K562 (cell line): ENCODE measurements at regions not wholly inside any gene's neighbourhood (a gene's known extent, or its start where the extent isn't known, plus 50 kb on each side); places are given as distances from the start of the nearest gene placed in this dataset.

Experiments
- ATAC-seq: fragments of 200-7000 bp; cut with Tn5 transposase; 3 replicates; pipeline ENCODE4 v1.9.1; 2020; ENCODE audit warnings: moderate library complexity
- BruUV-seq: library from RNA; stranded (reverse); fragments of 400-500 nt; replicated peaks from 2 replicates; lab custom pipeline; 2021; lab: Mats Ljungman, UMichigan
- CTCF ChIA-PET: fragments of 300-600 bp; formaldehyde crosslinking; extraction: SDS; loops from one replicate; lab custom pipeline; 2021; ENCODE audit warnings: low intra/inter-chr PET ratio; lab: Yijun Ruan, JAX
- POLR2A ChIA-PET: fragments of 300-600, 350-650 bp; sonication (Branson Sonifier 250); formaldehyde crosslinking; extraction: SDS; loops from one replicate; lab custom pipeline; 2021; ENCODE audit warnings: antibody characterized with exemption, inconsistent platforms; lab: Yijun Ruan, JAX
- DNase-seq, 4 experiments: peaks; one replicate each; pipeline versions ENCODE4 v3.0.0 to v3.0.0-alpha.2; 2011 to 2018; ENCODE audit warnings: low spot score in 3 of 4, mixed read lengths in 3 of 4; ENCODE audit errors: extremely low read depth in 1 of 4
- FAIRE-seq: peaks from 2 replicates; lab custom pipeline; 2011; peaks lifted over from hg19 to GRCh38; lab: Jason Lieb, UNC
- H2AFZ ChIP-seq: 2 replicates; pipeline ENCODE4 v1.6.0; 2011; ENCODE audit warnings: low read depth, low read length, control low read depth, inconsistent platforms
- H3K27ac ChIP-seq: fragments of 200-600 bp; 3 replicates; pipeline ENCODE4 v1.8.0; 2011; ENCODE audit warnings: low read depth, mild to moderate bottlenecking, control low read depth, inconsistent platforms, low read length, moderate library complexity, mixed read lengths; ENCODE audit errors: extremely low read depth
- H3K27me3 ChIP-seq, 2 experiments: fragments of 300-600 bp in 1 of 2; 2 replicates in 1 of 2; 3 replicates in 1 of 2; pipeline versions ENCODE4 v1.6.0 to v1.8.0; 2011; ENCODE audit warnings: inconsistent platforms in 2 of 2, low read length in 2 of 2, mild to moderate bottlenecking in 1 of 2, mixed read lengths in 1 of 2, moderate library complexity in 1 of 2; ENCODE audit not compliant: control insufficient read depth in 2 of 2, insufficient read depth in 2 of 2
- H3K36me3 ChIP-seq: fragments of 300-600 bp; 3 replicates; pipeline ENCODE4 v1.8.0; 2011; ENCODE audit warnings: mild to moderate bottlenecking, low read length, inconsistent platforms; ENCODE audit not compliant: control insufficient read depth, insufficient read depth
- H3K4me1 ChIP-seq, 2 experiments: fragments of 200-600 bp in 1 of 2; replicated peaks in 1 of 2; 2 replicates in 1 of 2; 3 replicates in 1 of 2; pipeline versions ENCODE4 v1.5.1 to v1.8.0; 2011; ENCODE audit warnings: inconsistent platforms in 2 of 2, low read length in 2 of 2, mild to moderate bottlenecking in 1 of 2, mixed read lengths in 1 of 2, moderate library complexity in 1 of 2; ENCODE audit not compliant: control insufficient read depth in 2 of 2, insufficient read depth in 2 of 2
- H3K4me2 ChIP-seq: 2 replicates; pipeline ENCODE4 v1.6.1; 2011; ENCODE audit warnings: low read length, control low read depth, inconsistent platforms, mixed read lengths; ENCODE audit not compliant: insufficient read depth
- H3K4me3 ChIP-seq: fragments of 200-600 bp; sonication (generic), shearing (Covaris generic); 2 replicates; pipeline ENCODE4 v1.5.1; 2016; ENCODE audit warnings: control low read depth, inconsistent platforms
- H3K79me2 ChIP-seq: fragments of 200-600 bp; 3 replicates; pipeline ENCODE4 v1.8.0; 2011; ENCODE audit warnings: low read length, inconsistent platforms; ENCODE audit not compliant: control insufficient read depth, insufficient read depth
- H3K9ac ChIP-seq, 2 experiments: 2 replicates each; pipeline versions ENCODE4 v1.6.0 to v1.6.1; 2011; ENCODE audit warnings: low read depth in 2 of 2, low read length in 2 of 2, control low read depth in 1 of 2, inconsistent platforms in 1 of 2, mild to moderate bottlenecking in 1 of 2, mixed read lengths in 1 of 2; ENCODE audit not compliant: insufficient read depth in 1 of 2
- H3K9me1 ChIP-seq: one replicate; pipeline ENCODE4 v1.6.0; 2011; ENCODE audit warnings: inconsistent platforms, mild to moderate bottlenecking, low read length, moderate library complexity; ENCODE audit not compliant: control insufficient read depth, insufficient read depth
- H3K9me3 ChIP-seq: replicated peaks from 2 replicates; pipeline ENCODE4 v1.5.1; 2011; ENCODE audit warnings: low read depth, low read length, inconsistent platforms; ENCODE audit not compliant: control insufficient read depth, insufficient read depth
- H4K20me1 ChIP-seq: replicated peaks from 2 replicates; pipeline ENCODE4 v1.6.1; 2011; ENCODE audit warnings: low read length, inconsistent platforms, mixed read lengths; ENCODE audit not compliant: control insufficient read depth, insufficient read depth
- BMI1 ChIP-seq: fragments of 150-350 bp; IDR thresholded peaks from 2 replicates; pipeline ENCODE4 v1.6.1; 2014; ENCODE audit warnings: low read length
- EP300 ChIP-seq: IDR thresholded peaks from 2 replicates; pipeline ENCODE4 v1.6.1; 2012; ENCODE audit warnings: low read length, improper control_type of control experiment
- ESRRA ChIP-seq: fragments of 450-650 bp; IDR thresholded peaks from 2 replicates; pipeline ENCODE4 v1.6.1; 2014; ENCODE audit warnings: low read depth, mild to moderate bottlenecking, moderate library complexity, borderline replicate concordance
- HDAC6 ChIP-seq: IDR thresholded peaks from 2 replicates; pipeline ENCODE4 v1.6.1; 2012; ENCODE audit warnings: low read depth, mild to moderate bottlenecking, control low read depth, inconsistent platforms, low read length, moderate library complexity
- HNRNPLL ChIP-seq: fragments of 200-400 bp; formaldehyde crosslinking; IDR thresholded peaks from 2 replicates; pipeline ENCODE4 v1.6.1; 2017; ENCODE audit warnings: low read length, low read depth, mild to moderate bottlenecking; ENCODE audit not compliant: poor library complexity, severe bottlenecking
- NFE2L1 ChIP-seq: fragments of 450-650 bp; IDR thresholded peaks from 2 replicates; pipeline ENCODE4 v1.6.1; 2016; ENCODE audit warnings: missing genetic modification characterization, low read depth, mild to moderate bottlenecking, missing compliant biosample characterization, moderate library complexity, borderline replicate concordance
- RBM34 ChIP-seq: fragments of 200-400 bp; formaldehyde crosslinking; IDR thresholded peaks from 2 replicates; pipeline ENCODE4 v1.6.1; 2018; ENCODE audit warnings: low read length, borderline replicate concordance; ENCODE audit not compliant: insufficient read depth
- RHOXF2B ChIP-seq: fragments of 250-450 bp; sonication (Bioruptor Pico); conservative IDR thresholded peaks from 2 replicates; pipeline ENCODE4 v1.5.1; 2021
- ZNF232 ChIP-seq: sonication (generic); formaldehyde crosslinking; IDR thresholded peaks from 2 replicates; pipeline ENCODE4 v1.8.0; 2022; ENCODE audit warnings: mild to moderate bottlenecking, missing genetic modification reagents
- WGBS: fragments of 100-300 bp; shearing (Covaris generic); methylation state at CpG from one replicate; pipeline ENCODE4 v1.1.6; 2016; ENCODE audit warnings: low coverage, mixed read lengths; ENCODE audit not compliant: insufficient coverage; ENCODE audit errors: missing lambda C conversion rate; 5-methylcytosine and 5-hydroxymethylcytosine counted together
- in situ Hi-C: fragments of 300-500 bp; cut with MboI; formaldehyde crosslinking; loops from 4 replicates; pipeline ENCODE4 v1.15.0; 2018; ENCODE audit warnings: inconsistent platforms, mixed read lengths
- intact Hi-C: fragments of 100-400 bp; cut with micrococcal nuclease; formaldehyde crosslinking; loops from 2 replicates; pipeline ENCODE4 v1.14.2; 2022
- TF ChIP-seq, protein P1 (sequence below): fragments of 450-650 bp; IDR thresholded peaks from 2 replicates; pipeline ENCODE4 v1.6.1; 2016; ENCODE audit warnings: low read depth

DNA sequence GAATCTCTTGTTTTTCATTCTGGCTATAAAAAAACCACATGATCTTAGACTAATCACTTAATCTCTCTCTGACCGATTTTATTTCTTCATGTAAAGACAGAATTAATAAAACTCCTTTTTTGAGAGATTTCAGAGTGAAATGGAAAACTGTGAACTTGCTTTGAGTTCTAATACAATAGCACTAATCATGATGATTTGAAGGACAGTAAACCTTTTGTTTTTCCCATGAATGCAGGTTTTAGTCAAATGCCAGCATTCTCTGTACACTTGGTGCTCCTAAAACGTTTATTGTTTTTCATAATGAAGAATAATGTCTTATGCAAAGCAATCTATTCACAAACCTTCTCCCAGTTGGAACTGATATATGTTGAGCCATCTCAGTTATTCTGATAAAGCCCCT lies 86.8 kb downstream of the SLC24A2 start:
- Histone ChIP-seq H3K4me1 (no peaks in the 10 kb centered on the region; a peak in 1 of 5 replicates), H4K20me1 (no peaks in the 10 kb centered on the region), H3K79me2 (no peaks in the 10 kb centered on the region), H3K4me3 (no peak overlapping the region), H2AFZ (no peak overlapping the region), H3K27ac (no peak overlapping the region), H3K9me3 (no peaks in the 10 kb centered on the region), H3K27me3 (no peaks in the 10 kb centered on the region), H3K9ac (no peak overlapping the region), H3K9me1 (no peaks in the 10 kb centered on the region), H3K36me3 (no peaks in the 10 kb centered on the region), H3K4me2 (no peak overlapping the region)
- in situ Hi-C loops (no loop called here), intact Hi-C loops (no loop called here)
- 8% methylated on average over 2 of the region's 2 CpGs for WGBS
- DNase-seq (no peak), ATAC-seq (no peak), FAIRE-seq (no peak)
- BruUV-seq, result no TSS peak
- ChIA-PET CTCF (no interaction called here), POLR2A (no interaction called here)
- TF ChIP-seq BMI1, result no peak
- TF ChIP-seq, protein P1, sequence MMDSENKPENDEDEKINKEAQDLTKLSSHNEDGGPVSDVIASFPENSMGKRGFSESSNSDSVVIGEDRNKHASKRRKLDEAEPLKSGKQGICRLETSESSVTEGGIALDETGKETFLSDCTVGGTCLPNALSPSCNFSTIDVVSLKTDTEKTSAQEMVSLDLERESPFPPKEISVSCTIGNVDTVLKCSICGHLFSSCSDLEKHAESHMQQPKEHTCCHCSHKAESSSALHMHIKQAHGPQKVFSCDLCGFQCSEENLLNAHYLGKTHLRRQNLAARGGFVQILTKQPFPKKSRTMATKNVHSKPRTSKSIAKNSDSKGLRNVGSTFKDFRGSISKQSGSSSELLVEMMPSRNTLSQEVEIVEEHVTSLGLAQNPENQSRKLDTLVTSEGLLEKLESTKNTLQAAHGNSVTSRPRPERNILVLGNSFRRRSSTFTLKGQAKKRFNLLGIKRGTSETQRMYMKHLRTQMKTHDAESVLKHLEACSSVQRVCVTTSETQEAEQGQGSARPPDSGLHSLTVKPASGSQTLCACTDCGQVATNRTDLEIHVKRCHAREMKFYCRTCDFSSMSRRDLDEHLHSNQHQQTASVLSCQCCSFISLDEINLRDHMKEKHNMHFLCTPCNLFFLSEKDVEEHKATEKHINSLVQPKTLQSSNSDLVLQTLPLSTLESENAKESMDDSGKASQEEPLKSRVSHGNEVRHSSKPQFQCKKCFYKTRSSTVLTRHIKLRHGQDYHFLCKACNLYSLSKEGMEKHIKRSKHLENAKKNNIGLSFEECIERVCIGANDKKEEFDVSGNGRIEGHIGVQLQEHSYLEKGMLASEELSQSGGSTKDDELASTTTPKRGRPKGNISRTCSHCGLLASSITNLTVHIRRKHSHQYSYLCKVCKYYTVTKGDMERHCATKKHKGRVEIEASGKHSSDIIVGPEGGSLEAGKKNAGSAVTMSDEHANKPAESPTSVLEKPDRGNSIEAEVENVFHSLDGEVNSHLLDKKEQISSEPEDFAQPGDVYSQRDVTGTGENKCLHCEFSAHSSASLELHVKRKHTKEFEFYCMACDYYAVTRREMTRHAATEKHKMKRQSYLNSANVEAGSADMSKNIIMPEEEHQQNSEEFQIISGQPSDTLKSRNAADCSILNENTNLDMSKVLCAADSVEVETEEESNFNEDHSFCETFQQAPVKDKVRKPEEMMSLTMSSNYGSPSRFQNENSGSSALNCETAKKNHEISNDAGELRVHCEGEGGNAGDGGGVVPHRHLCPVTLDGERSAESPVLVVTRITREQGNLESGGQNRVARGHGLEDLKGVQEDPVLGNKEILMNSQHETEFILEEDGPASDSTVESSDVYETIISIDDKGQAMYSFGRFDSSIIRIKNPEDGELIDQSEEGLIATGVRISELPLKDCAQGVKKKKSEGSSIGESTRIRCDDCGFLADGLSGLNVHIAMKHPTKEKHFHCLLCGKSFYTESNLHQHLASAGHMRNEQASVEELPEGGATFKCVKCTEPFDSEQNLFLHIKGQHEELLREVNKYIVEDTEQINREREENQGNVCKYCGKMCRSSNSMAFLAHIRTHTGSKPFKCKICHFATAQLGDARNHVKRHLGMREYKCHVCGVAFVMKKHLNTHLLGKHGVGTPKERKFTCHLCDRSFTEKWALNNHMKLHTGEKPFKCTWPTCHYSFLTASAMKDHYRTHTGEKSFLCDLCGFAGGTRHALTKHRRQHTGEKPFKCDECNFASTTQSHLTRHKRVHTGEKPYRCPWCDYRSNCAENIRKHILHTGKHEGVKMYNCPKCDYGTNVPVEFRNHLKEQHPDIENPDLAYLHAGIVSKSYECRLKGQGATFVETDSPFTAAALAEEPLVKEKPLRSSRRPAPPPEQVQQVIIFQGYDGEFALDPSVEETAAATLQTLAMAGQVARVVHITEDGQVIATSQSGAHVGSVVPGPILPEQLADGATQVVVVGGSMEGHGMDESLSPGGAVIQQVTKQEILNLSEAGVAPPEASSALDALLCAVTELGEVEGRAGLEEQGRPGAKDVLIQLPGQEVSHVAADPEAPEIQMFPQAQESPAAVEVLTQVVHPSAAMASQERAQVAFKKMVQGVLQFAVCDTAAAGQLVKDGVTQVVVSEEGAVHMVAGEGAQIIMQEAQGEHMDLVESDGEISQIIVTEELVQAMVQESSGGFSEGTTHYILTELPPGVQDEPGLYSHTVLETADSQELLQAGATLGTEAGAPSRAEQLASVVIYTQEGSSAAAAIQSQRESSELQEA, result no peak
- no peak for TF ChIP-seq RHOXF2B (CRISPR knock-in tag)
- no peak for TF ChIP-seq ZNF232 (CRISPR knock-in tag)
- no peak for TF ChIP-seq RBM34
- no peak for TF ChIP-seq EP300
- TF ChIP-seq ESRRA, result no peak
- TF ChIP-seq NFE2L1 (tag), result no peak
- TF ChIP-seq HNRNPLL, result no peak
- no peak for TF ChIP-seq HDAC6
